Ovary (tissue), 7 donors: ENCODE measurements at regions not wholly inside any gene's neighbourhood (a gene's known extent, or its start where the extent isn't known, plus 50 kb on each side); places are given as distances from the start of the nearest gene placed in this dataset.

Source experiments
- DNase-seq, 5 donors: peaks; one replicate each; pipeline ENCODE4 v3.0.0-alpha.2; 2019 to 2020
- H3K27ac ChIP-seq, 2 donors: fragments of 200-600 bp; one replicate each; pipeline versions ENCODE4 v1.5.1 to v1.8.0; 2019 to 2022
- H3K27me3 ChIP-seq: fragments of 200-600 bp; one replicate; pipeline ENCODE4 v1.8.0; 2022
- H3K36me3 ChIP-seq: fragments of 200-600 bp; sonication (generic); one replicate; pipeline ENCODE4 v1.5.1; 2019
- H3K4me1 ChIP-seq: one replicate; pipeline ENCODE4 v1.8.1; 2013; ENCODE audit warnings: mild to moderate bottlenecking, moderate library complexity; ENCODE audit not compliant: insufficient read depth
- H3K4me3 ChIP-seq: fragments of 200-600 bp; sonication (generic); one replicate; pipeline ENCODE4 v1.5.1; 2017
- H3K9me3 ChIP-seq, 2 donors: fragments of 200-600 bp in 1 of 2; sonication (generic) in 1 of 2; one replicate each; pipeline versions ENCODE4 v1.5.1 to v1.8.1; 2013 to 2019; ENCODE audit warnings: mild to moderate bottlenecking in 1 of 2, moderate library complexity in 1 of 2
- EP300 ChIP-seq: sonication (generic); formaldehyde crosslinking; IDR thresholded peaks from one replicate; pipeline ENCODE4 v1.6.1; 2017; ENCODE audit warnings: antibody characterized with exemption
- POLR2A ChIP-seq: fragments of 450-650 bp; IDR thresholded peaks from one replicate; pipeline ENCODE4 v1.6.1; 2017; ENCODE audit warnings: antibody characterized with exemption, mild to moderate bottlenecking, moderate library complexity
- WGBS, 3 donors: extraction: QIAGEN DNeasy Blood & Tissue Kit in 1 of 3; methylation state at CpG; one replicate each; pipeline versions ENCODE4 v1.1.5 to v1.1.7; 2013 to 2017; 5-methylcytosine and 5-hydroxymethylcytosine counted together
- intact Hi-C, 4 donors: fragments of 100-400 bp; cut with DNase I; formaldehyde crosslinking; loops; one replicate each; pipeline versions ENCODE4 v1.11.0 to v1.15.1; 2022 to 2023
- TF ChIP-seq, protein P1 (sequence below), 3 donors: fragments of 450-650 bp in 2 of 3; fragments of 200-600 bp in 1 of 3; IDR thresholded peaks; one replicate each; pipeline versions ENCODE4 v1.5.1 to v1.8.0; 2016 to 2022; ENCODE audit warnings: antibody characterized with exemption in 3 of 3, mild to moderate bottlenecking in 1 of 3
- donor health status: DM: no; HTN: no; CAD: no; lungs with moderate emphysema.
- donor health status: DM: no; HTN: no; CAD: no.
- donor health status: Bipolar disorder and iron deficiency.
- donor health status: DM: no; HTN: no; CAD: no.
- donor health status: DM: yes; HTN: yes; CAD: no.

- Histone ChIP-seq H3K27me3 (no peaks in the 10 kb centered on the region), H3K4me3 (no peak overlapping the region), H3K4me1 (no peaks in the 10 kb centered on the region), H3K36me3 (no peaks in the 10 kb centered on the region), H3K27ac (no peak overlapping the region), H3K9me3 (no peaks in the 10 kb centered on the region)
- TF ChIP-seq POLR2A (no peak), EP300 (no peak)
- TF ChIP-seq, protein P1, sequence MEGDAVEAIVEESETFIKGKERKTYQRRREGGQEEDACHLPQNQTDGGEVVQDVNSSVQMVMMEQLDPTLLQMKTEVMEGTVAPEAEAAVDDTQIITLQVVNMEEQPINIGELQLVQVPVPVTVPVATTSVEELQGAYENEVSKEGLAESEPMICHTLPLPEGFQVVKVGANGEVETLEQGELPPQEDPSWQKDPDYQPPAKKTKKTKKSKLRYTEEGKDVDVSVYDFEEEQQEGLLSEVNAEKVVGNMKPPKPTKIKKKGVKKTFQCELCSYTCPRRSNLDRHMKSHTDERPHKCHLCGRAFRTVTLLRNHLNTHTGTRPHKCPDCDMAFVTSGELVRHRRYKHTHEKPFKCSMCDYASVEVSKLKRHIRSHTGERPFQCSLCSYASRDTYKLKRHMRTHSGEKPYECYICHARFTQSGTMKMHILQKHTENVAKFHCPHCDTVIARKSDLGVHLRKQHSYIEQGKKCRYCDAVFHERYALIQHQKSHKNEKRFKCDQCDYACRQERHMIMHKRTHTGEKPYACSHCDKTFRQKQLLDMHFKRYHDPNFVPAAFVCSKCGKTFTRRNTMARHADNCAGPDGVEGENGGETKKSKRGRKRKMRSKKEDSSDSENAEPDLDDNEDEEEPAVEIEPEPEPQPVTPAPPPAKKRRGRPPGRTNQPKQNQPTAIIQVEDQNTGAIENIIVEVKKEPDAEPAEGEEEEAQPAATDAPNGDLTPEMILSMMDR (IDR thresholded peaks at IDR 0.05) = no peak
- WGBS, 3 donors = 48 to 68% (median 54%) methylated on average over 4 of the region's 4 CpGs
- no peak for DNase-seq
- intact Hi-C loops = no loop called here
These were observed 212.7 kb upstream of the TBL1X start for GRCh38 chrX:9252182-9252581.

- TF ChIP-seq, protein P1 (IDR thresholded peaks at IDR 0.05) = no peak
- no peak for TF ChIP-seq POLR2A
- TF ChIP-seq EP300 = no peak
- 71 to 74% (median 73%) methylated on average over 2 of the region's 2 CpGs for WGBS, 3 donors
- DNase-seq = no peak
These were observed 211.6 kb upstream of the TBL1X start for GRCh38 chrX:9253211-9253610.

GRCh38 chrX:9257718-9258420, 207.0 kb upstream of the TBL1X start:
- no peak overlapping the region for H3K4me3 ChIP-seq
- TF ChIP-seq POLR2A (no peak), EP300 (no peak)
- TF ChIP-seq, protein P1 (IDR thresholded peaks at IDR 0.05) = no peak
- DNase-seq = peak in 1 of 5 donors; percentile 17
- 46 to 54% (median 51%) methylated on average over 6 of the region's 6 CpGs for WGBS, 3 donors
- no peaks in the 10 kb centered on the region for H3K9me3 ChIP-seq
- intact Hi-C loops = no loop called here
- H3K4me1 ChIP-seq = peaks cover 1% of the 10 kb centered on the region
- no peaks in the 10 kb centered on the region for H3K36me3 ChIP-seq
- no peaks in the 10 kb centered on the region for H3K27me3 ChIP-seq
- H3K27ac ChIP-seq = no peak overlapping the region

More at GRCh38 chrX:9253211-9253610, 211.6 kb upstream of the TBL1X start:
- H3K36me3 ChIP-seq = no peaks in the 10 kb centered on the region
- no peaks in the 10 kb centered on the region for H3K9me3 ChIP-seq
- intact Hi-C loops = no loop called here
- no peaks in the 10 kb centered on the region for H3K27me3 ChIP-seq
- no peaks in the 10 kb centered on the region for H3K4me1 ChIP-seq
- H3K27ac ChIP-seq = no peak overlapping the region
- no peak overlapping the region for H3K4me3 ChIP-seq

- TF ChIP-seq POLR2A (no peak), EP300 (no peak)
- TF ChIP-seq, protein P1 (IDR thresholded peaks at IDR 0.05) = no peak
- Histone ChIP-seq H3K9me3 (no peaks in the 10 kb centered on the region), H3K4me1 (peaks cover 1% of the 10 kb centered on the region), H3K27ac (no peak overlapping the region), H3K36me3 (no peaks in the 10 kb centered on the region), H3K27me3 (no peaks in the 10 kb centered on the region), H3K4me3 (no peak overlapping the region)
- DNase-seq = no peak
- intact Hi-C loops = no loop called here
- WGBS, 3 donors = 33 to 42% (median 41%) methylated on average over 3 of the region's 3 CpGs
These were observed 206.3 kb upstream of the TBL1X start for GRCh38 chrX:9258421-9259104.
